Glutamatergic neuron (in vitro differentiated cells): ENCODE measurements at regions not wholly inside any gene's neighbourhood (a gene's known extent, or its start where the extent isn't known, plus 50 kb on each side); places are given as distances from the start of the nearest gene placed in this dataset.

Experiments
- DNase-seq: peaks from one replicate; pipeline ENCODE4 v3.0.0; 2022
- H3K27ac Mint-ChIP-seq: one replicate; pipeline ENCODE4 v1.8.0; 2020; ENCODE audit warnings: mild to moderate bottlenecking, mixed read lengths, inconsistent platforms; ENCODE audit not compliant: unreplicated experiment
- H3K27me3 Mint-ChIP-seq: one replicate; pipeline ENCODE4 v1.8.0; 2020; ENCODE audit warnings: mild to moderate bottlenecking, moderate library complexity, mixed read lengths, inconsistent platforms; ENCODE audit not compliant: unreplicated experiment
- H3K36me3 Mint-ChIP-seq: one replicate; pipeline ENCODE4 v1.8.0; 2020; ENCODE audit warnings: mild to moderate bottlenecking, mixed read lengths, inconsistent platforms; ENCODE audit not compliant: unreplicated experiment
- H3K4me1 Mint-ChIP-seq: one replicate; pipeline ENCODE4 v1.8.0; 2020; ENCODE audit warnings: mild to moderate bottlenecking, low read depth, mixed read lengths, inconsistent platforms; ENCODE audit not compliant: unreplicated experiment
- H3K4me3 Mint-ChIP-seq: one replicate; pipeline ENCODE4 v1.8.0; 2020; ENCODE audit warnings: mild to moderate bottlenecking, mixed read lengths, inconsistent platforms; ENCODE audit not compliant: unreplicated experiment
- H3K9me3 Mint-ChIP-seq: one replicate; pipeline ENCODE4 v1.8.0; 2020; ENCODE audit warnings: mild to moderate bottlenecking, moderate library complexity, mixed read lengths, inconsistent platforms; ENCODE audit not compliant: unreplicated experiment
- CTCF ChIP-seq: fragments of 200-600 bp; sonication (generic); IDR thresholded peaks from one replicate; pipeline ENCODE4 v1.5.0; 2021; ENCODE audit not compliant: partially characterized antibody, unreplicated experiment

GRCh38 chr10:84921701-84922100 is 593.3 kb downstream of the CCSER2 start:
- no peaks in the 10 kb centered on the region for H3K4me1 Mint-ChIP-seq
- no peak overlapping the region for H3K27ac Mint-ChIP-seq
- no peak for DNase-seq
- no peak overlapping the region for H3K4me3 Mint-ChIP-seq
- TF ChIP-seq CTCF: no peak
- H3K36me3 Mint-ChIP-seq: no peaks in the 10 kb centered on the region
- no peaks in the 10 kb centered on the region for H3K27me3 Mint-ChIP-seq
- H3K9me3 Mint-ChIP-seq: no peaks in the 10 kb centered on the region

GRCh38 chr10:84924131-84924530 is 595.7 kb downstream of the CCSER2 start:
- H3K36me3 Mint-ChIP-seq: no peaks in the 10 kb centered on the region
- no peaks in the 10 kb centered on the region for H3K4me1 Mint-ChIP-seq
- no peaks in the 10 kb centered on the region for H3K9me3 Mint-ChIP-seq
- H3K4me3 Mint-ChIP-seq: no peak overlapping the region
- no peaks in the 10 kb centered on the region for H3K27me3 Mint-ChIP-seq
- no peak for TF ChIP-seq CTCF
- no peak for DNase-seq
- H3K27ac Mint-ChIP-seq: no peak overlapping the region

- H3K27ac Mint-ChIP-seq: no peak overlapping the region
- no peaks in the 10 kb centered on the region for H3K27me3 Mint-ChIP-seq
- TF ChIP-seq CTCF: no peak
- H3K4me3 Mint-ChIP-seq: no peak overlapping the region
- no peaks in the 10 kb centered on the region for H3K9me3 Mint-ChIP-seq
- H3K36me3 Mint-ChIP-seq: no peaks in the 10 kb centered on the region
- H3K4me1 Mint-ChIP-seq: no peaks in the 10 kb centered on the region
- DNase-seq: no peak
These were observed 597.1 kb downstream of the CCSER2 start for GRCh38 chr10:84925495-84925894.

- Mint-ChIP-seq H3K36me3 (no peaks in the 10 kb centered on the region), H3K9me3 (no peaks in the 10 kb centered on the region), H3K4me1 (no peaks in the 10 kb centered on the region), H3K4me3 (no peak overlapping the region), H3K27ac (no peak overlapping the region), H3K27me3 (peaks cover 1% of the 10 kb centered on the region)
- no peak for TF ChIP-seq CTCF
- DNase-seq: no peak
These were observed 605.0 kb downstream of the CCSER2 start for GRCh38 chr10:84933402-84933801.

- no peak for DNase-seq
- TF ChIP-seq CTCF: no peak
- no peaks in the 10 kb centered on the region for H3K4me1 Mint-ChIP-seq
- no peaks in the 10 kb centered on the region for H3K36me3 Mint-ChIP-seq
- no peak overlapping the region for H3K27ac Mint-ChIP-seq
- H3K4me3 Mint-ChIP-seq: no peak overlapping the region
- peaks cover 1% of the 10 kb centered on the region for H3K27me3 Mint-ChIP-seq
- H3K9me3 Mint-ChIP-seq: no peaks in the 10 kb centered on the region
These were observed 607.4 kb downstream of the CCSER2 start for GRCh38 chr10:84935772-84936171.
